ENCODE measurements at regions not wholly inside any gene's neighbourhood (a gene's known extent, or its start where the extent isn't known, plus 50 kb on each side); places are given as distances from the start of the nearest gene placed in this dataset.

- DNase-seq (ENCODE audit: low read depth): no peak
These were observed 490.8 kb downstream of the EPM2A start for GRCh38 chr6:145244349-145245100.

GRCh38 chr6:145245119-145245518 is 490.2 kb downstream of the EPM2A start:
- no peak for DNase-seq (ENCODE audit: low read depth)

DNA sequence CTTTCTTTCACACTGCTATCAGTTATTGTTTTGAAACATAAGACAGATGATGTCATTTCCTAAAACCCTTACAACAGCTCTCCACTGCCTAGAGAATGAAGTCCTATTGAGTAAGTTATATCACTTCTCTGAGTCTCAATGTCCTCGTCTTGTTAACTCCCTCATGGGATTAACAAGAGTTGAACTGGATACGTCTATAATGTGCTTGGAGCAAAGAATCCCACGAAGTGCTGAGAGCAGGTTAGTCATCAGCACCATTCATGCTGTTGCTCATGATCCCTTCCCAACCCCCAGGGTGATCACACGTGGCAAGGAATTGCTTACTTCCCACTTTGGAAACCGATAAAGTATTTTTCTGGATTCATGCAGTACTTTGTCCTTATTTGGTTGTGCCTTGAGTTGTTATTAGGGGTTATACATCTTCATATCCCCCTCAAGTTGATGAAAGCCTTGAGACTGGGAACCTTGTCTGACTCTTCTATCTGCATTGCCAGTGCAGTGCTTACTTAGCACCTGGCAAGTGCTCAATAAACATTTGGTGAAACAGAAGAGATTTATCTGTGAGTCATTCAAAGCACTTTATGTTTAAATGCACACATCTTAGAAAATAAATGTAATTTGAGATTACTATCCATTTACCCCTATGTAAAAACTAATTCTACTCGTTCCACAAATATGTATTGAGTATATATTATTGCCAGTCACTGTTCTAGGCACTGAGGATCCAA is 487.5 kb downstream of the EPM2A start:
- no peak for DNase-seq (ENCODE audit: low read depth)

DNA sequence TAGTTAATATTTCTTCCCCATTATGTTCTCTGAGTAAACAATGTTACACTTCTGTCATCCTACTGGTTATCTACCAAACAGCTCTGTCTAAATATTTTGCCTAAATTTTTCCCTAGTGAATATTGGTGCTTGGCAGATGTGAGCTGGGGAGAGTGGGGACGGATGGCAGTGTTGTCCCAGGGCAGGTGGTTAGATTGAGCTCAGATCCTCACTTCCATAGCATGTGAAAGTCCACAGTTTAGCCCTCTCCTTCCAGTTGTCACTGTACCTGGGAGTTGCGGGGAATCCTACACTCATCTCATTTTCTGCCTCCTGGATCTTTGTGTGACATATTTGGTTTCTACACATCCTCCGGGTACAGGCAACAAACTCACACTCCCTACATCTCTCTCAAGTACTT is 484.9 kb downstream of the EPM2A start:
- DNase-seq (ENCODE audit: low read depth): no peak

- no peak for DNase-seq (ENCODE audit: low read depth)
These were observed 482.6 kb downstream of the EPM2A start for GRCh38 chr6:145252737-145253136.

GRCh38 chr6:145254649-145255401 is 480.5 kb downstream of the EPM2A start:
- DNase-seq (ENCODE audit: low read depth): no peak

- DNase-seq (ENCODE audit: low read depth): no peak
These were observed 477.6 kb downstream of the EPM2A start for GRCh38 chr6:145257704-145258103.

GRCh38 chr6:145258122-145258521 is 477.2 kb downstream of the EPM2A start:
- DNase-seq (ENCODE audit: low read depth): no peak

GRCh38 chr6:145260484-145261175 is 474.7 kb downstream of the EPM2A start:
- no peak for DNase-seq (ENCODE audit: low read depth)

GRCh38 chr6:145261758-145262157 is 473.6 kb downstream of the EPM2A start:
- no peak for DNase-seq (ENCODE audit: low read depth)

GRCh38 chr6:145262771-145263170 is 472.5 kb downstream of the EPM2A start:
- no peak for DNase-seq (ENCODE audit: low read depth)

DNA sequence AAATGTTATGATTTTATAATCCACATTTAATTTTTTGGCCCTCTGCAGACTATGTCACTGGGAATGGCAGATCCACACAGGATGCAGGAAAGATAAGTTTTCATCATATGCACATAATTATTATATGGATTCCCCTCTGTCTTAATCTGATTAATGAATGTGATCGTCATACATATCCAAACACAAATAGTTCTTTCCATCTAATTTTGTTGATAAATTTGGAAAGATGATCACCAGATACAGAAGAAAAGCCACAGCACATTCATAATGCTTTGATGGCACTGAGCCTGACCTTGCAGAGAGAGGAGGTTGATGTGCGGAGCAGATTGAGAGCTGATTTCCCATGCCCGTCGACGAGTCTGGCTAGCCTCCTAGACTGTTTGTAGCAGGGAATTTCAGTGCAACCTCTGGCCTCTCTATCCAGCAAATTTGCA is 471.5 kb downstream of the EPM2A start:
- DNase-seq (ENCODE audit: low read depth): no peak

DNA sequence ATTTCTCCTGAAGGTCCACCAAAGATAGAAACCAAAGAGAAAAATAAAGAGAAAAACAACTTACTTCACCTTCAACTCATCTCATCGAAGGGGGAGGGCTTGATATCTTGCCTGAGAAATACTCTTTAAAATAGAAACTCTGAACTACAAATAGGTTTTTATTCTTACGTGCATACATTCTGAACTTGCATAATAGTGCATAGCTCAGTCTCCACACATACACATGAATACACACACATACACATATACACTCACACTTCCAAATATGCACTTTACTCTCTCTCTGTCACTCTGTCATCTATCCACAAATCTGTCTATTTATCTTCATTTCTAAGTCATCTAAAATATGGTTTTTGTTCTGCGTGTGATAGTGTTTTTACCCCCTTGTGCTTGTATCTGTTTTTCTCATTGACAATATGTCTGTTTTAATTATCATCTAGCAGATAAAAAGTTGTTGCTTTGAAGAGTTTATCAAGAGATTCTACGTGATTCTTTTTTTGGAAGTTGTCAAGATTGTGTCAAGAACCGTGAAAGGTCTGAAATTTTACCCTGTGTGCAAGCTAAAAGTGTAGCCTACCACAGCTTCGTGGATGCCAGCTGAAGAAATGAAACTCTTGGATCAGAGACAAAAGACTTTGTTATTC is 468.8 kb downstream of the EPM2A start:
- no peak for DNase-seq (ENCODE audit: low read depth)

GRCh38 chr6:145267076-145267867 is 468.0 kb downstream of the EPM2A start:
- DNase-seq (ENCODE audit: low read depth): no peak

GRCh38 chr6:145270464-145270863 is 464.9 kb downstream of the EPM2A start:
- DNase-seq (ENCODE audit: low read depth): no peak

DNA sequence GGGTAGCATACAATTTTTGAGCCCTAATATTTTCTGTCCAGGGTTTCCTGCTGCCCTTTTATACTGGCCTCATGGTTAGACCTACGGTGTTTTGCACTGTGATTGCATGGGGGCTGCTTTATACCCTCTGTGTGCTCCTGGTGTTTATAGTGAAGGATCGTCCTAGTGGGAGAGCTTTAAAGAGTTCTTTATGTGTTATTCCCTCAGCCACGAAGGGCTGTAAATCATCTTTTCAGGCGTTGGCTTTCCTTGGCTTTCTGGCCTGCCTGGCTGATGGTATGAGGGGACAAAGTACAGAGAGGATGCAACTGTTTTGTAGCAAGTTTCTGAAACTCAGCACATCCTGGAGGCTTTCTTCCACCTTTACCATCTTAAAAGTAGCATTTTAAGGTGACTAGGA is 464.3 kb downstream of the EPM2A start:
- no peak for DNase-seq (ENCODE audit: low read depth)

DNA sequence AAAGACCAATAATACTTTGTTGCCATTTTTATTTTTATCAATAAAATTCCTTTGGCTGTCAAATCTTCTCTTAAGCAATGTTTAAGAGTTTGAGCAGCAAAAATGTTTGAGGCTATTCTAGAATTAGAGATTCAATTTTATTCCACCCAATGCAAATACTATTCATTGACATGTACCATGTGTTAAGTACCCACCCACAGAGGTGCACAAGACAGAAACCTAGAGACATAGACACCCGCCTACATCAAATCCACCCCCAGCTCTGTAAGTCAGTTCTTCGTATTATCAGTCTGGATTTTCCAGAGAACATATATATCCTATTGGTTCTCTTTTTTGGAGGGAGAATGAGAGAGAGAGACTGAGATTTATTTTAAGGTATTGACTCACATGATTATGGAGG is 463.7 kb downstream of the EPM2A start:
- DNase-seq (ENCODE audit: low read depth): no peak

DNA sequence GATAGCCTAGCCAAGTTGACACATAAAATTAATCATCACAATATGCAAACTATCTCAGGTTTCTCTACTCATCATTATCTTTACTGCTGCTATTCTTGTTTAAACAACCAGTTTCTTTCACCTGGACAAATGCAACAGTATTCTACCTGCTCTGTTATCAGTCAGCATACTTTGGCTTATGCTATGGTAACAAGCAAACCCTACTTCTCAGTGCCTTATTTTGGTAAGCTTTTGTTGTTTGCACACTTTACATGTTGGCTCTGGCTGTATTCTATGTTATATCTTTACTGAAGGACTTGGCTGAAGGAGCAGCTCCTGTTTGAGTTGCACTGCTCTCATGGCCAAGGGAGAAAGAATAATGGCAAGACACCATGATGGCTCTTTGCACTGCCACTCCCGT is 463.1 kb downstream of the EPM2A start:
- DNase-seq (ENCODE audit: low read depth): no peak

DNA sequence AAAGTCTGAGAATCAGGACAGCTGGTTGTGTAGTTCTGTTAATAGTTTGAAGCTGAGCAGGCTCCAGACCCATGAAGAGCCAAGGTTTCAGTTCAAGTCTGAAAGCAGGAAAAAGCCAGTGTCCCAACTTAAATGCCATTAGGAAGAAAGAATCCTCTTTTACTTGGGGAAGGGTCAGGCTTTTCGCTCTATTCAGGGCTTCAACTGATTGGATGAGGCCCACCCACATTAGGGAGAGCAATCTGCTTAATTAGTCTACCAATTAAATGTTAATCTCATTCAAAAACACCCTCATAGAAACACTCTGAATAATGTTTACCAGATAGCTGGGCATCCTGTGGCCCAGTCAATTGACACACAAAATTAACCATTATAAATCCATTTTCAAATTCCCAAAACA is 462.2 kb downstream of the EPM2A start:
- DNase-seq (ENCODE audit: low read depth): no peak

GRCh38 chr6:145274083-145274482 is 461.2 kb downstream of the EPM2A start:
- no peak for DNase-seq (ENCODE audit: low read depth)

DNA sequence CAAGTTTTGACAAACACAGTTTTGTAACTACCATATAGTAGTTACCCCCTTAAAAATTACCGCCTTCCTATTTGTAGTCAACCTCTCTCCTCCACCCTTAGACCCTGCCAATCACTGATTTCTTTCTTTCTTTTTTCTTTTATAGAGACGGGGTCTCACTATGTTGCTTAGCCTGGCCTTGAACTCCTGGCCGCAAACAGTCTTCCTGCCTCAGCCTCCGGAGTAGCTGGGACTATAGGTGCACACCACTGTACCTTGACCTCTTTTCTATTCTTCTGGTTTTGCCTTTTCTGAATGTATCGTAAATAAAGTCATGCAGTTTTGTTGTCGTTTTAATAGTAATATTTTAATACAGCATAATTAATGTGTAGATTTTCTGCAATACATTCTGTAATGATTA is 460.3 kb downstream of the EPM2A start:
- no peak for DNase-seq (ENCODE audit: low read depth)
